ENCODE measurements at regions not wholly inside any gene's neighbourhood (a gene's known extent, or its start where the extent isn't known, plus 50 kb on each side); places are given as distances from the start of the nearest gene placed in this dataset.

- intact Hi-C loops (cut with DNase I): no loop called here
- TF ChIP-seq POLR2AphosphoS5 (IDR thresholded peaks at IDR 0.05; ENCODE audit: insufficient read depth in 1 of 2, low read depth in 1 of 2): no peak
- no peak for TF ChIP-seq CTCF (IDR thresholded peaks at IDR 0.05)
- TF ChIP-seq POLR2A (IDR thresholded peaks at IDR 0.05): no peak
- Histone ChIP-seq H3K27me3 (no peaks in the 10 kb centered on the region), H3K4me3 (no peak overlapping the region), H3K4me1 (peaks cover 4% of the 10 kb centered on the region), H3K36me3 (no peaks in the 10 kb centered on the region), H3K27ac (no peak overlapping the region), H3K9me3 (no peaks in the 10 kb centered on the region)
- no peak for DNase-seq (ENCODE audit: extremely low spot score in 2 of 2)
These were observed 82.8 kb upstream of the TLE1 start for GRCh38 chr9:81772144-81772543.

GRCh38 chr9:81776390-81776789, 87.0 kb upstream of the TLE1 start:
- intact Hi-C loops (cut with DNase I): no loop called here
- TF ChIP-seq POLR2A (IDR thresholded peaks at IDR 0.05) (no peak), CTCF (IDR thresholded peaks at IDR 0.05) (no peak), POLR2AphosphoS5 (IDR thresholded peaks at IDR 0.05; ENCODE audit: insufficient read depth in 1 of 2, low read depth in 1 of 2) (no peak)

GRCh38 chr9:81776834-81777233, 87.5 kb upstream of the TLE1 start:
- Histone ChIP-seq H3K4me3 (no peak overlapping the region), H3K36me3 (no peaks in the 10 kb centered on the region), H3K27me3 (no peaks in the 10 kb centered on the region), H3K9me3 (no peaks in the 10 kb centered on the region), H3K4me1 (peaks cover 4% of the 10 kb centered on the region), H3K27ac (no peak overlapping the region)
- intact Hi-C loops (cut with DNase I): no loop called here
- TF ChIP-seq POLR2A (IDR thresholded peaks at IDR 0.05) (no peak), CTCF (IDR thresholded peaks at IDR 0.05) (no peak)
- DNase-seq (ENCODE audit: extremely low spot score in 2 of 2): no peak

More at GRCh38 chr9:81776390-81776789, 87.0 kb upstream of the TLE1 start:
- Histone ChIP-seq H3K4me3 (no peak overlapping the region), H3K27me3 (no peaks in the 10 kb centered on the region), H3K9me3 (no peaks in the 10 kb centered on the region), H3K4me1 (peaks cover 4% of the 10 kb centered on the region), H3K27ac (no peak overlapping the region), H3K36me3 (no peaks in the 10 kb centered on the region)
- no peak for DNase-seq (ENCODE audit: extremely low spot score in 2 of 2)

- Histone ChIP-seq H3K27me3 (no peaks in the 10 kb centered on the region), H3K36me3 (no peaks in the 10 kb centered on the region), H3K4me1 (peaks cover 4% of the 10 kb centered on the region), H3K9me3 (no peaks in the 10 kb centered on the region), H3K27ac (no peak overlapping the region), H3K4me3 (no peak overlapping the region)
- no peak for DNase-seq (ENCODE audit: extremely low spot score in 2 of 2)
- TF ChIP-seq CTCF (IDR thresholded peaks at IDR 0.05) (no peak), POLR2A (IDR thresholded peaks at IDR 0.05) (no peak), POLR2AphosphoS5 (IDR thresholded peaks at IDR 0.05; ENCODE audit: insufficient read depth in 1 of 2, low read depth in 1 of 2) (no peak)
- intact Hi-C loops (cut with DNase I): no loop called here
These were observed 88.1 kb upstream of the TLE1 start for GRCh38 chr9:81777482-81777881.

GRCh38 chr9:81782313-81782995, 93.1 kb upstream of the TLE1 start:
- Histone ChIP-seq H3K9me3 (no peaks in the 10 kb centered on the region), H3K27me3 (no peaks in the 10 kb centered on the region), H3K4me1 (peaks cover 4% of the 10 kb centered on the region), H3K27ac (no peak overlapping the region), H3K36me3 (no peaks in the 10 kb centered on the region), H3K4me3 (no peak overlapping the region)
- TF ChIP-seq POLR2A (IDR thresholded peaks at IDR 0.05) (no peak), POLR2AphosphoS5 (IDR thresholded peaks at IDR 0.05; ENCODE audit: insufficient read depth in 1 of 2, low read depth in 1 of 2) (no peak), CTCF (IDR thresholded peaks at IDR 0.05) (no peak)
- DNase-seq (ENCODE audit: extremely low spot score in 2 of 2): no peak
- intact Hi-C loops (cut with DNase I): no loop called here

All from vagina (tissue), 2 donors.